ENCODE measurements at regions not wholly inside any gene's neighbourhood (a gene's known extent, or its start where the extent isn't known, plus 50 kb on each side); places are given as distances from the start of the nearest gene placed in this dataset.

GRCh38 chr4:184879271-184879670, 53.5 kb upstream of the ACSL1 start:
- DNase-seq: no peak

GRCh38 chr4:184882276-184882675, 56.5 kb upstream of the ACSL1 start:
- no peak for DNase-seq

- no peak for DNase-seq
These were observed 57.3 kb upstream of the ACSL1 start for GRCh38 chr4:184883024-184883423.

- no peak for DNase-seq
These were observed 59.1 kb upstream of the ACSL1 start for GRCh38 chr4:184884883-184885282.

GRCh38 chr4:184885602-184886001, 59.8 kb upstream of the ACSL1 start:
- no peak for DNase-seq

DNA sequence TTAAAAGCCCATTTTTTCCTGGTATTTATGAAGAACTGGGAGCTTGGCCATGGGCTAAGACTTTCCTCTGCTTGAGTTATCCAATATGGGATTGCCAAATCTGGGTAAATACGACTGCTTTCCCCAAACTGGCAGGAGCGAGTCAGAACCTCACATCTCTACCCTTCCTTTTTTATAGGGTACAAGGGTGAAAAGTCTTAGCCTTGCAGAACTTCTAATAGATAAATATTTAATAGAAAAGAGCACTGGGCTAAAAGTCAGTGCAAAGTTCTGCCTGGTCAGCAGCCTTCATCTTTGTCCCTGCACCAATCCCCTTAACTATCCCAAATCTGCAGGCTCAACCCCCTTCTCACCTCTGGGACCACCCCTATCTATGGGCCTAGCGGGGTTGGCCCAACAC, 61.6 kb upstream of the ACSL1 start:
- no peak for DNase-seq

DNA sequence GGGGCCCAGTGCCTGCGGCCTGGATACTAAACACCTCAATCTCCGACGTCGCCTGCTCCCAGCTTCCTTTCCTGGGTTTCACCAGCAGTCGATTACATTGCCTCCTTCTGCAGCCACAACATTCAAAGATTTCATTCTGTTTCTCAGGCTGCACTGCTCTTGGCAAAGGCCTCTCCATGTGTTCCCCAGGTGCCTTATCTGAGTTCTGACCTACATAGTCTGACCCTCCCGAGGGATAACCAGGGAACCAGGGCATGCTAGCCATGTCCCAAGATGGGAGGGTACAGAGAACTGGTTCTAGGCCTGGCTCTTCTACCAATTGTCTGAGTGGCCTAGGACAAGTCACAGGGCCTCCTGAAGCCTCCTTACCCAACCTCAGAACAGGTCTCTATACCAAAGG, 62.2 kb upstream of the ACSL1 start:
- DNase-seq: no peak

DNA sequence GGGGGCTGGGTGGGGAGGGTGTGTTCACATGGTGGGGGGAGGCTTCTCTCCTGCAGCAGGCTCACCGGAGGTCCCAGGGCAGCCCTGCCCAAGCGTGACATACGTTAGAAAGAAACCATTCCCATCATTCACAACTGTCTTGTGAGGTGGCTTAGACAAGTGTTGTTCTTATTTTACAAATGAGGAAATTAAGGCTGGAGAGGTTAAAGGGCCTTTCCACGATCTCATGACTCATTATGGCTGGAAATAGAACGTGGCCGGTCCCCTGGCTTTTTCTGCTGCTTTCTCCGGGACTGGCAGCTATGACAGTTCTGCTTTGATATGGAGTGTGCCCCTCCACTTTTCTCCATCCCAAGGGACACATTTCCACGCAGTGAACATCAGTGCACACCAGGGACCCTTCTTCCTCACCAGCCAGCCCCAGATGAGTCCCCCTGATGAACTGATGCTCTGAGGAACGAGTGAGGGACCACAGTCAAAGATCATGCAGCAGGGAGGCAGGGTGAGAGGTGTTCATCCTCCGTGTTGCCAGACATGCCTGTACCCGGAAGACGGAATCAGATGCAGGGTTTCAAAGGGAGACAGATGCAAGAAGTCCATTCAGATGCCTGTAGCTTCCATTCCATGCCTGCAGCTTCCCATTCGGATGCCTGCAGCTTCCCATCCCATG, 64.0 kb upstream of the ACSL1 start:
- DNase-seq: no peak

DNA sequence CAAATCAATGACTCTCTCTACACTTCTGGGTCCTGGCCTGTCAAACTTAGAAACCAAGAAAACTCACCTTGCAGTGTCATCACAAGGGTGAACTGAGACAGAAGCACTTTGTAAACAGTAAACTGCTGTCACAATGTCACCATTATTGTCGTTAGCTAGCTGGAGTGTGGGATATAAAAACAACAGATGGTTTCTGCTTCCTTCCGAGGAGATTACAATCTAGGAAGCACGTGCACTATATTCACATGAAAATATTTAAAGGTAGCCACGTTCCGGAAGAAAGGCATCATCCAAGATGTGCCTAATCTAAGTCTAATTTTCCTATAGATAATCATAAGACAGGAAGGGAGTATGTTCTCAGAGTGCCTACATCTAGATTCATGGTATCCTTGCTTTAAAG, 64.7 kb upstream of the ACSL1 start:
- DNase-seq: no peak

DNA sequence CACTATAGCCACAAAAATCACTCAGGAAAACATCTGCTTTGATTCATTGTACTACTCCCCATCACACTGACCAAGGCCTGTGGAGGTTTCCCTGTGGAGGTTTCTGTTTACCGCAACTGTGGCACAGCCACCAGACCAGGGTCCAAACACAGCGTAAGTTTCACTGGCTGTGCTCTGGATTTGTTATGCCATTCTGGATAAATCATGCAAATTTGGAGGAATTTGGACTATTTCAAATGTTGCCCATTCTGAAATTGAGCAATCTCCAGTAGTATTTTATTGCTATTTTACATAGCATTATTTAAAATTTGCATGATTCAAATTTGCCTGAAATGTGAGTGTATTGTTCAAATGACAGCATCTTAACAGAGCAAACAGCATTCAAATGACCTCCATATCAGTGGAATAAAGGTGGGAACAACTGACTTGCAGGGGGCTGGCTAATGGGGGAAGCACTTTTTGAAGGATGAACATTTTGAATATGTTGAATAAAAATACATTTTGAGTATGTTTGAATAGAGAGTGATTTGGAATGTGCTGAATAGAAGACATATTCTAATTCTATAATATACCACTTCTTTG, 66.1 kb upstream of the ACSL1 start:
- no peak for DNase-seq

DNA sequence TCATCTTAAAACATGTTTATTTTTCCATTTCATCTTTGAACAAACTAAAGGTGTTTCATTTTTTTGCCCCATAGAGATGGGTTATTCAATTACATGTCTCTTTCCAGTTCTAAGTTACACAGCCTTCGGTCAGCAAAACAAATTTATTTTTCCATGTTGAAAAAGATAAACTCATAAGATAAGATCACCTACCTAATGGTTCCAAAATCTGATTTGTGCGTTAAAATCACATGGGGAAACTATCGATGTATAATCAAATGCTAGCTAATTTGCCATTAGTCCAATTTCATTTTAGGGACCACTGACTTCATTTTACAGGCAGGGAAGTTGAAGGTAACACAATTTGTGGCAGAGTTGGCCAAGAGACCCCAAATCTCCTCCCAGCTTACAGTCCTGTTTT, 67.2 kb upstream of the ACSL1 start:
- no peak for DNase-seq

GRCh38 chr4:184893801-184894571, 68.2 kb upstream of the ACSL1 start:
- DNase-seq: no peak

DNA sequence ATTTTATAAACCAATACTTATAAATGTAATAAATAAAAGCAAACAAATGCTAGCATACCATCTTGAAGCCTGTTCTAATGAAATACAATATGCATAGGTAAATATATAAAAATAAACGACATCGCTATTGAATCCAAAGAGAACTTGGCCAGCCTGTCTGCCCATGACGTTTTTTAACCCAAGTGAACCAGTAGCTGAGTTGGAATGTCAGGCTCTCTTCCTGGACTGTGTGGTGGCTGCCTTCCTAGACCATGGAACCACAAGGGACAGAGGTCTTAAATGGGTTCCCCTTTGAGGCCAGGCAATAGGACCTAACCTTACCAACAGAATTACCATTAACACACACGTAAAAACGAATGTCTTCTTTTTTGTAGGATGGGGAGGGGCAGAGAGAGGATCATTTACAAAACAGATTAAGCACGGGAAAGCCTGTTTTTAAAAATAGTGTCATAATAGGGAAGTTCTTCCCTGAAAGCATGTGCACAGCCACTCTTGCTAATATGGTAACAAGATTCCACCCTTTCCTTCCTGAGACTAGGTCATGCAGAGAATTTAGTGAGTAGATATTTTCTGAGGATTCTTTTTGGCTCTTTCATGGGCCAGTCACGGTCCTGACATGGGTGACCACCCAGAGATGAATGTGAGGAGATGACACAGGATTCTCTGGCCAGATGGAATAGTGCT, 69.4 kb upstream of the ACSL1 start:
- no peak for DNase-seq

- DNase-seq: no peak
These were observed 71.3 kb upstream of the ACSL1 start for GRCh38 chr4:184896868-184897715.

DNA sequence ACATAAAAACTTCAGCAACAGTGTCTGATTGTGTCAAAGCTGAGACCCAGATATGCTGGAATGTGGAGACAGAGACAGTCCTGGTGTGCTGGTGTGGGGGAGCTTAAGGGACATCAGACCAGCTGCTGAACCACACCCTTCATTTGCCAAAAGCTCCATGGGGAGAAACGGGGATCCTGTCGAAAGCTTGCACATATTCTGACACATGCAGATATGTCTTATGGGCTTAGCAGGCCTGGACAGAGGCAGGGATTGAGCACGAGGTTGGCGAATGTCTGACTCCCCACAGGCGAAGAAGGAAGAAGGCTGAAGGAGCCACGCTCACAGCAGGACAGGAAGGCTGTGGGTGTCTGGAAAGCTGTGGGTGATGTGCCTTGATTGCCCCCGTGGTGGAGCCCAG, 72.1 kb upstream of the ACSL1 start:
- DNase-seq: no peak

- no peak for DNase-seq
These were observed 73.0 kb upstream of the ACSL1 start for GRCh38 chr4:184898793-184899192.

GRCh38 chr4:184899261-184900134, 73.7 kb upstream of the ACSL1 start:
- DNase-seq: no peak

- DNase-seq: no peak
These were observed 74.4 kb upstream of the ACSL1 start for GRCh38 chr4:184900184-184900583.

- no peak for DNase-seq
These were observed 76.8 kb upstream of the ACSL1 start for GRCh38 chr4:184902550-184902949.

- no peak for DNase-seq
These were observed 80.8 kb upstream of the ACSL1 start for GRCh38 chr4:184906480-184907097.

GRCh38 chr4:184907216-184907615, 81.4 kb upstream of the ACSL1 start:
- no peak for DNase-seq

Measured in NCI-H510A treated with DMSO at 0.1 percent for 48 hours (cell line).